Activated CD4-positive, alpha-beta memory T cell treated with anti-CD3 and anti-CD28 coated beads for 36 hours (primary cell): ENCODE measurements at regions not wholly inside any gene's neighbourhood (a gene's known extent, or its start where the extent isn't known, plus 50 kb on each side); places are given as distances from the start of the nearest gene placed in this dataset.
"Not testable (repeated sequence)": the region's sequence is repeated elsewhere in the genome, so short reads cannot be mapped to it uniquely, and the experiment has no call there.

ENCODE experiments used
- CTCF ChIA-PET: fragments of 350-600 bp; sonication (Branson Sonifier 250); formaldehyde crosslinking; loops from one replicate; lab custom pipeline; 2021; ENCODE audit warnings: antibody characterized with exemption, inconsistent platforms; lab: Charles Lee
- POLR2A ChIA-PET: fragments of 350-600 bp; sonication (Branson Sonifier 250); formaldehyde crosslinking; loops from one replicate; lab custom pipeline; 2021; ENCODE audit warnings: antibody characterized with exemption; lab: Charles Lee
- DNase-seq: peaks from one replicate; pipeline ENCODE4 v3.0.0-alpha.2; 2020
- H3K27ac Mint-ChIP-seq: one replicate; pipeline ENCODE4 v1.8.0; 2021; ENCODE audit warnings: mixed read lengths
- H3K27me3 Mint-ChIP-seq: one replicate; pipeline ENCODE4 v1.8.0; 2021; ENCODE audit warnings: mixed read lengths
- H3K36me3 Mint-ChIP-seq: one replicate; pipeline ENCODE4 v1.8.0; 2021; ENCODE audit warnings: mixed read lengths
- H3K4me1 Mint-ChIP-seq: one replicate; pipeline ENCODE4 v1.8.0; 2021; ENCODE audit warnings: low read depth, mixed read lengths
- H3K4me3 Mint-ChIP-seq: one replicate; pipeline ENCODE4 v1.8.0; 2021; ENCODE audit warnings: mild to moderate bottlenecking, mixed read lengths
- H3K9me3 Mint-ChIP-seq: one replicate; pipeline ENCODE4 v1.8.0; 2021; ENCODE audit warnings: mixed read lengths
- intact Hi-C: fragments of 100-400 bp; cut with micrococcal nuclease; formaldehyde crosslinking; loops from one replicate; pipeline ENCODE4 v1.15.1; 2023

- DNase-seq, result no peak
- intact Hi-C loops, result no loop called here
- CTCF ChIA-PET, result no interaction called here
- Mint-ChIP-seq H3K9me3 (peaks cover 16% of the 10 kb centered on the region), H3K27me3 (no peaks in the 10 kb centered on the region), H3K4me1 (no peaks in the 10 kb centered on the region), H3K4me3 (no peak overlapping the region), H3K27ac (no peak overlapping the region), H3K36me3 (peaks cover 1% of the 10 kb centered on the region)
- POLR2A ChIA-PET, result no interaction called here
Observed at GRCh38 chr6:155771822-155772221, 316.2 kb upstream of the NOX3 start.

- H3K9me3 Mint-ChIP-seq, result peaks cover 16% of the 10 kb centered on the region
- no peaks in the 10 kb centered on the region for H3K27me3 Mint-ChIP-seq
- no peaks in the 10 kb centered on the region for H3K4me1 Mint-ChIP-seq
- DNase-seq, result no peak
- CTCF ChIA-PET, result no interaction called here
- POLR2A ChIA-PET, result no interaction called here
- no peak overlapping the region for H3K27ac Mint-ChIP-seq
- intact Hi-C loops, result no loop called here
- no peak overlapping the region for H3K4me3 Mint-ChIP-seq
- H3K36me3 Mint-ChIP-seq, result peaks cover 1% of the 10 kb centered on the region
Observed at GRCh38 chr6:155770856-155771255, 315.2 kb upstream of the NOX3 start.

- Mint-ChIP-seq H3K4me1 (no peaks in the 10 kb centered on the region), H3K27ac (no peak overlapping the region), H3K36me3 (no peaks in the 10 kb centered on the region), H3K9me3 (peaks cover 16% of the 10 kb centered on the region), H3K27me3 (no peaks in the 10 kb centered on the region), H3K4me3 (no peak overlapping the region)
- DNase-seq, result no peak
- intact Hi-C loops, result no loop called here
- POLR2A ChIA-PET, result no interaction called here
- CTCF ChIA-PET, result no interaction called here
Observed at GRCh38 chr6:155770313-155770712, 314.7 kb upstream of the NOX3 start.

- Mint-ChIP-seq H3K27me3 (no peaks in the 10 kb centered on the region), H3K4me1 (no peaks in the 10 kb centered on the region), H3K36me3 (no peaks in the 10 kb centered on the region), H3K27ac (no peak overlapping the region), H3K9me3 (peaks cover 8% of the 10 kb centered on the region), H3K4me3 (no peak overlapping the region)
- intact Hi-C loops, result no loop called here
- ChIA-PET POLR2A (no interaction called here), CTCF (no interaction called here)
- DNase-seq, result no peak
Observed at GRCh38 chr6:155765275-155766194, 309.9 kb upstream of the NOX3 start.

GRCh38 chr6:155762649-155763048 is 307.0 kb upstream of the NOX3 start:
- intact Hi-C loops, result no loop called here
- Mint-ChIP-seq H3K36me3 (no peaks in the 10 kb centered on the region), H3K27ac (no peak overlapping the region)

GRCh38 chr6:155755452-155755851 is 299.8 kb upstream of the NOX3 start:
- Mint-ChIP-seq H3K36me3 (no peaks in the 10 kb centered on the region), H3K9me3 (peaks cover 23% of the 10 kb centered on the region), H3K27ac (no peak overlapping the region), H3K4me1 (no peaks in the 10 kb centered on the region), H3K27me3 (no peaks in the 10 kb centered on the region), H3K4me3 (no peak overlapping the region)
- POLR2A ChIA-PET, result interaction anchor here (0.7 kb wide), 1 partner anchor 437 kb away, joined by 6 read pairs; no protein-coding TSS in a partner anchor
- no peak for DNase-seq
- CTCF ChIA-PET, result no interaction called here
- intact Hi-C loops, result no loop called here

More at GRCh38 chr6:155762649-155763048, 307.0 kb upstream of the NOX3 start:
- Mint-ChIP-seq H3K4me1 (no peaks in the 10 kb centered on the region), H3K27me3 (no peaks in the 10 kb centered on the region), H3K9me3 (no peaks in the 10 kb centered on the region), H3K4me3 (no peak overlapping the region)
- ChIA-PET CTCF (no interaction called here), POLR2A (no interaction called here)
- no peak for DNase-seq

- H3K27ac Mint-ChIP-seq, H3K36me3 Mint-ChIP-seq, CTCF ChIA-PET, POLR2A ChIA-PET, H3K4me3 Mint-ChIP-seq, intact Hi-C loops, DNase-seq, H3K4me1 Mint-ChIP-seq, H3K27me3 Mint-ChIP-seq: not testable (repeated sequence)
- peaks cover 18% of the 10 kb centered on the region for H3K9me3 Mint-ChIP-seq
Observed at GRCh38 chr6:155748778-155749177, 293.1 kb upstream of the NOX3 start.

GRCh38 chr6:155747491-155747890 is 291.9 kb upstream of the NOX3 start:
- peaks cover 8% of the 10 kb centered on the region for H3K9me3 Mint-ChIP-seq
- H3K27ac Mint-ChIP-seq, result no peak overlapping the region
- no peak overlapping the region for H3K4me3 Mint-ChIP-seq
- H3K36me3 Mint-ChIP-seq, result no peaks in the 10 kb centered on the region
- ChIA-PET CTCF (interaction anchor here (0.7 kb wide), 1 partner anchor 951 kb away, joined by 3 read pairs; no protein-coding TSS in a partner anchor), POLR2A (no interaction called here)
- H3K4me1 Mint-ChIP-seq, result no peaks in the 10 kb centered on the region
- no peak for DNase-seq
- H3K27me3 Mint-ChIP-seq, result peaks cover 4% of the 10 kb centered on the region
- intact Hi-C loops, result no loop called here

- intact Hi-C loops, result no loop called here
- H3K9me3 Mint-ChIP-seq, result peaks cover 2% of the 10 kb centered on the region
- H3K27me3 Mint-ChIP-seq, result no peaks in the 10 kb centered on the region
Observed at GRCh38 chr6:155740781-155741399, 285.3 kb upstream of the NOX3 start.

GRCh38 chr6:155738602-155739105 is 283.0 kb upstream of the NOX3 start:
- CTCF ChIA-PET, result no interaction called here
- intact Hi-C loops, result no loop called here
- H3K9me3 Mint-ChIP-seq, result peaks cover 2% of the 10 kb centered on the region
- H3K4me1 Mint-ChIP-seq, result no peaks in the 10 kb centered on the region
- POLR2A ChIA-PET, result no interaction called here
- H3K36me3 Mint-ChIP-seq, result no peaks in the 10 kb centered on the region
- no peak for DNase-seq
- peaks cover 2% of the 10 kb centered on the region for H3K27me3 Mint-ChIP-seq
- no peak overlapping the region for H3K27ac Mint-ChIP-seq
- H3K4me3 Mint-ChIP-seq, result no peak overlapping the region

More at GRCh38 chr6:155740781-155741399, 285.3 kb upstream of the NOX3 start:
- Mint-ChIP-seq H3K4me1 (no peaks in the 10 kb centered on the region), H3K36me3 (no peaks in the 10 kb centered on the region), H3K4me3 (no peak overlapping the region), H3K27ac (no peak overlapping the region)
- ChIA-PET POLR2A (no interaction called here), CTCF (no interaction called here)
- DNase-seq, result no peak

- no peak for DNase-seq
- intact Hi-C loops, result no loop called here
- no peaks in the 10 kb centered on the region for H3K36me3 Mint-ChIP-seq
- no peak overlapping the region for H3K27ac Mint-ChIP-seq
- CTCF ChIA-PET, result no interaction called here
- peaks cover 2% of the 10 kb centered on the region for H3K27me3 Mint-ChIP-seq
- no peaks in the 10 kb centered on the region for H3K9me3 Mint-ChIP-seq
- POLR2A ChIA-PET, result no interaction called here
- no peaks in the 10 kb centered on the region for H3K4me1 Mint-ChIP-seq
- no peak overlapping the region for H3K4me3 Mint-ChIP-seq
Observed at GRCh38 chr6:155717374-155717773, 261.7 kb upstream of the NOX3 start.

- ChIA-PET POLR2A (no interaction called here), CTCF (no interaction called here)
- Mint-ChIP-seq H3K4me3 (no peak overlapping the region), H3K36me3 (no peaks in the 10 kb centered on the region), H3K9me3 (no peaks in the 10 kb centered on the region), H3K27me3 (peaks cover 2% of the 10 kb centered on the region), H3K4me1 (no peaks in the 10 kb centered on the region), H3K27ac (no peak overlapping the region)
- intact Hi-C loops, result no loop called here
- DNase-seq, result no peak
Observed at GRCh38 chr6:155710704-155711103, 255.1 kb upstream of the NOX3 start.
